T-helper 1 cell (primary cell): ENCODE measurements at regions not wholly inside any gene's neighbourhood (a gene's known extent, or its start where the extent isn't known, plus 50 kb on each side); places are given as distances from the start of the nearest gene placed in this dataset.
"Not testable (repeated sequence)": the region's sequence is repeated elsewhere in the genome, so short reads cannot be mapped to it uniquely, and the experiment has no call there.

ENCODE experiments used
- DNase-seq, 5 donors: peaks; one replicate each; pipeline ENCODE4 v3.0.0-alpha.2; 2012 to 2020

GRCh38 chr11:13136272-13136596 lies 127.1 kb downstream of the RASSF10 start:
- no peak for DNase-seq

GRCh38 chr11:13137844-13138301 lies 128.8 kb downstream of the RASSF10 start:
- no peak for DNase-seq

- not testable (repeated sequence) for DNase-seq
These were observed 130.0 kb downstream of the RASSF10 start for GRCh38 chr11:13139085-13139484.

- no peak for DNase-seq
These were observed 131.1 kb downstream of the RASSF10 start for GRCh38 chr11:13140028-13140870.

GRCh38 chr11:13140873-13141655 lies 131.9 kb downstream of the RASSF10 start:
- no peak for DNase-seq

- no peak for DNase-seq
These were observed 132.9 kb downstream of the RASSF10 start for GRCh38 chr11:13141731-13142709.

- DNase-seq: no peak
These were observed 133.9 kb upstream of the BMAL1 start for GRCh38 chr11:13143486-13144297.

- no peak for DNase-seq
These were observed 132.1 kb upstream of the BMAL1 start for GRCh38 chr11:13145461-13145860.

- no peak for DNase-seq
These were observed 127.6 kb upstream of the BMAL1 start for GRCh38 chr11:13149991-13150390.

- DNase-seq: no peak
These were observed 127.1 kb upstream of the BMAL1 start for GRCh38 chr11:13150487-13150886.

GRCh38 chr11:13152264-13152663 lies 125.3 kb upstream of the BMAL1 start:
- no peak for DNase-seq

GRCh38 chr11:13152736-13153541 lies 124.7 kb upstream of the BMAL1 start:
- no peak for DNase-seq

- DNase-seq: not testable (repeated sequence)
These were observed 123.2 kb upstream of the BMAL1 start for GRCh38 chr11:13154374-13154773.

GRCh38 chr11:13160346-13160745 lies 117.2 kb upstream of the BMAL1 start:
- DNase-seq: no peak

GRCh38 chr11:13160806-13161205 lies 116.8 kb upstream of the BMAL1 start:
- no peak for DNase-seq

- DNase-seq: no peak
These were observed 114.4 kb upstream of the BMAL1 start for GRCh38 chr11:13163158-13163557.

- DNase-seq: no peak
These were observed 111.6 kb upstream of the BMAL1 start for GRCh38 chr11:13166036-13166435.

GRCh38 chr11:13168271-13168670 lies 109.3 kb upstream of the BMAL1 start:
- no peak for DNase-seq

- no peak for DNase-seq
These were observed 107.9 kb upstream of the BMAL1 start for GRCh38 chr11:13169709-13170108.

- DNase-seq: no peak
These were observed 103.5 kb upstream of the BMAL1 start for GRCh38 chr11:13174090-13174489.
